NCI-H460 (cell line): ENCODE measurements at regions not wholly inside any gene's neighbourhood (a gene's known extent, or its start where the extent isn't known, plus 50 kb on each side); places are given as distances from the start of the nearest gene placed in this dataset.

ENCODE experiments used
- small RNA-seq, 2 experiments: library from RNA; depleted of rRNA; stranded (forward); fragments of <200 nt; gene quantifications; one replicate each; pipeline ENCODE3, GENCODE V24; 2014

Small RNAs in the stretch of these regions (small RNA-seq; reads per million reads assigned to genes)
- 0 reads per million in 2 experiments for gene RNA5SP199
